Tibial artery (tissue), 4 donors: ENCODE measurements at regions not wholly inside any gene's neighbourhood (a gene's known extent, or its start where the extent isn't known, plus 50 kb on each side); places are given as distances from the start of the nearest gene placed in this dataset.

Experiments
- DNase-seq, 2 donors: peaks; one replicate each; pipeline ENCODE4 v3.0.0-alpha.2; 2019
- H3K27ac ChIP-seq, 2 donors: fragments of 200-600 bp; sonication (generic) in 1 of 2; 1 replicate in 1 of 2; 2 replicates in 1 of 2; pipeline ENCODE4 v1.5.1; 2018 to 2019; ENCODE audit warnings: mild to moderate bottlenecking in 1 of 2
- H3K27me3 ChIP-seq, 2 donors: fragments of 200-600 bp; sonication (generic) in 1 of 2; one replicate each; pipeline versions ENCODE4 v1.5.1 to v1.6.0; 2016 to 2019
- H3K36me3 ChIP-seq, 3 donors: fragments of 200-600 bp; sonication (generic) in 2 of 3; one replicate each; pipeline ENCODE4 v1.5.1; 2016 to 2019; ENCODE audit warnings: mild to moderate bottlenecking in 2 of 3
- H3K4me1 ChIP-seq, 4 donors: fragments of 200-600 bp; sonication (generic) in 2 of 4; 1 replicate in 3 of 4; 2 replicates in 1 of 4; pipeline ENCODE4 v1.5.1; 2016 to 2019
- H3K4me3 ChIP-seq, 2 donors: fragments of 200-600 bp; sonication (generic) in 1 of 2; 1 replicate in 1 of 2; 2 replicates in 1 of 2; pipeline ENCODE4 v1.5.1; 2018 to 2019; ENCODE audit warnings: mild to moderate bottlenecking in 2 of 2
- H3K9me3 ChIP-seq, 3 donors: fragments of 200-600 bp; sonication (generic) in 1 of 3; one replicate each; pipeline ENCODE4 v1.5.1; 2016 to 2019
- intact Hi-C: fragments of 100-400 bp; cut with DNase I; formaldehyde crosslinking; loops from one replicate; pipeline ENCODE4 v1.15.0; 2023; ENCODE audit warnings: low total_unique reads
- TF ChIP-seq, protein P1 (sequence below), 2 experiments: fragments of 200-600 bp in 1 of 2; fragments of 450-650 bp in 1 of 2; IDR thresholded peaks; one replicate each; pipeline ENCODE4 v1.5.1; 2017 to 2019; ENCODE audit warnings: antibody characterized with exemption in 2 of 2, mild to moderate bottlenecking in 1 of 2, moderate library complexity in 1 of 2

DNA sequence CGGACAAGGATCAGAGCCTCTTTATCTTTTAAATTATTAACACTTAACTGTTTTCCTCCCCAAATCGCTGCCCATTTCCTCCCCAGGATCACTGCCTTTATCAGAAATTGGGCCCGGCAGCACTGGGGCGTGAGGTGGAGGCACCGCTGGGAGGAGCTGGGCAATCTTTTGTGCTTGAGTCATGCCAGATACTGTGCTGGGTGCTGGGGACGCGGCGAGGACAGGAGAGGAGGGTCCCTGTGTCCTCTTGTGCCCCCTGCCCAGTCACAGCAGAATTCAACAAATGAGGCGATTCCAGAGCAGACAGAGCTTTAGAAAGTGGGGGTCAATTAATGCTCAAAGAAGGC, 347.8 kb downstream of the ZNF536 start:
- H3K27ac ChIP-seq: peak overlapping the region in 1 of 2 donors; percentile 24
- no peaks in the 10 kb centered on the region for H3K9me3 ChIP-seq
- DNase-seq: no peak
- no peaks in the 10 kb centered on the region for H3K36me3 ChIP-seq
- intact Hi-C loops: no loop called here
- peak overlapping the region; percentile 48 to 56 for H3K4me3 ChIP-seq
- no peaks in the 10 kb centered on the region for H3K27me3 ChIP-seq
- peaks cover 0 to 14% (median 7%) of the 10 kb centered on the region in 4 donors for H3K4me1 ChIP-seq
- TF ChIP-seq, protein P1, sequence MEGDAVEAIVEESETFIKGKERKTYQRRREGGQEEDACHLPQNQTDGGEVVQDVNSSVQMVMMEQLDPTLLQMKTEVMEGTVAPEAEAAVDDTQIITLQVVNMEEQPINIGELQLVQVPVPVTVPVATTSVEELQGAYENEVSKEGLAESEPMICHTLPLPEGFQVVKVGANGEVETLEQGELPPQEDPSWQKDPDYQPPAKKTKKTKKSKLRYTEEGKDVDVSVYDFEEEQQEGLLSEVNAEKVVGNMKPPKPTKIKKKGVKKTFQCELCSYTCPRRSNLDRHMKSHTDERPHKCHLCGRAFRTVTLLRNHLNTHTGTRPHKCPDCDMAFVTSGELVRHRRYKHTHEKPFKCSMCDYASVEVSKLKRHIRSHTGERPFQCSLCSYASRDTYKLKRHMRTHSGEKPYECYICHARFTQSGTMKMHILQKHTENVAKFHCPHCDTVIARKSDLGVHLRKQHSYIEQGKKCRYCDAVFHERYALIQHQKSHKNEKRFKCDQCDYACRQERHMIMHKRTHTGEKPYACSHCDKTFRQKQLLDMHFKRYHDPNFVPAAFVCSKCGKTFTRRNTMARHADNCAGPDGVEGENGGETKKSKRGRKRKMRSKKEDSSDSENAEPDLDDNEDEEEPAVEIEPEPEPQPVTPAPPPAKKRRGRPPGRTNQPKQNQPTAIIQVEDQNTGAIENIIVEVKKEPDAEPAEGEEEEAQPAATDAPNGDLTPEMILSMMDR (IDR thresholded peaks at IDR 0.05): no peak

DNA sequence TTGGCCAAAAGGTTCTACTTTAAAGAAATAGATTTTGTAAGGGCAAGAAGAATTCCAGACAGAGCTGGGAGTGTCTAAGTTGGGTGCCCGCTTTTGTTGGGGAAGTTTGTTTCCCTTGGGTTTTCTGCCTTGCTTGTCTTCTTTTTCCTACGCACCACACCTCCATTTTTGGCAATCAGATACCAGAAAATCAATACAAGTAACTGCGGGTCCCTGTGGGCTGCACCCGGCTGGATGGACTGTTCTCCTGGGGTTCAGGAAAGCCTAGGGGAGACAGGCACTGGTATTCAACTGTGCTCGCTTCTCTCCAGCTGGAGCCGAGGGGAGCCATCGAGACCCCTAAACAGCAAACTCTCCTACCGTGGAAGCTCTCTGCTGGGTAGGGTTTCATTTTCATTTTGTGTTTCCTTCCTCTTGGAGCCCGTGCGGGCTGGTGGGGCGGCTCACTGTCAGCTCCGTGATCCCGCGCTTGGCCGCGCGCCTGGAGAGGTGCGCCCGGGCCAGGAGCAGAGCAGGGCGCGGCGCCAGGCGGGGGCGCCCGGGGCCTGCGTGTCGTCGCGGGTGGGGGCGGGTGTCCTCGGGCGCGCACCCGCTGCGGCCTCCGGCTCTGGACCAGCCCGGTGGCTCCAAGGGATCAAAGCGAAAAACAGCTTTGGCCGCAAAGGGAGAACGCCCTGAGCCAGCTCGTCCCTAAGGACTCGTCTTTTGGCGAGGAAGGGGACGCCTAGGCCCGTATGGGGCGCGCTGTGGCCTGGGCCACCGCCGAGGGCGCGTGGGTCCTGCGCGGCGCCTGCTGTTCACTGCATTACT, 347.2 kb downstream of the ZNF536 start:
- Histone ChIP-seq H3K27ac (peak overlapping the region in 1 of 2 donors; percentile 24), H3K36me3 (no peaks in the 10 kb centered on the region), H3K9me3 (no peaks in the 10 kb centered on the region), H3K4me1 (peaks cover 0 to 14% (median 7%) of the 10 kb centered on the region in 4 donors), H3K27me3 (no peaks in the 10 kb centered on the region), H3K4me3 (peak overlapping the region; percentile 48 to 56)
- TF ChIP-seq, protein P1 (IDR thresholded peaks at IDR 0.05): no peak
- no peak for DNase-seq
- intact Hi-C loops: no loop called here

DNA sequence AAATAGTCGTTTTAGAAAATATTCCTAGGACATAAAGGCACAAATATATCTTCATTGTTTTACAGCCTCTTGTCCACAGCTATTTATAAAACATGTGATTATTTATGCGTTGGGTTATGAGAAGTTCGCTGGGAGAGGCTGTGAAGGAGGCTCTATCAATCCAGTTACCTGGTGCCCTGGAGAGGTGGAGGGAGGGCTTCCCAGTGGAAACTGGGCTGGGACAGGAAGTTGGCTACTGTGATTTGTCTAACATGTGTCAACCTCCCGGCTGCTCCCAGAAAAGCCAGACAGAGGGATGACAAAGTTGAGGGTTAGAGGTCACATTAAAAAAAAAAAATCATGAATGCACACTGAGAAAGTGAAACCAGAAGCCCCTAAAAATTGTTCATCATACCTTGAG, 346.5 kb downstream of the ZNF536 start:
- Histone ChIP-seq H3K27me3 (no peaks in the 10 kb centered on the region), H3K9me3 (no peaks in the 10 kb centered on the region), H3K36me3 (no peaks in the 10 kb centered on the region), H3K27ac (no peak overlapping the region), H3K4me1 (peaks cover 0 to 14% (median 7%) of the 10 kb centered on the region in 4 donors), H3K4me3 (peak overlapping the region; percentile 48 to 56)
- intact Hi-C loops: no loop called here
- TF ChIP-seq, protein P1 (IDR thresholded peaks at IDR 0.05): no peak
- DNase-seq: no peak

DNA sequence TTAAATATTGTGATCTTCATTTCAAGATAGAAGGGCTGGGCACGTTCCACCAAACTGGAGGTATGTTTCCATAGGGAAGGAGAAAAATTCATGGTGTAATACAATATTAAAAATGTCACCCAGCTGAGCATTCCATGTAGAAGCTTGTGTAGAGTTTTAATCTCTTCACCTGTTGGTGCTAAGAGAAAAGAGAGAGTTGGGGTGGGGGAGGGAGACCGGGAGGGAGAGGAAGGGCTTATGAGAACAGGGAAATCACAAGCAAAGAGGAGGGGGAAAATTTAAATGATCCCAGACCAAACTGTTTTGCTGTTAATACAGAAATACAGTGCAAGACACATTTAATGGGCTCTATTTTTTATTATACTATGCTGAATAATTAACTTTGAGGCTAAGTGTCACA, 345.8 kb downstream of the ZNF536 start:
- TF ChIP-seq, protein P1 (IDR thresholded peaks at IDR 0.05): no peak
- H3K9me3 ChIP-seq: no peaks in the 10 kb centered on the region
- H3K36me3 ChIP-seq: no peaks in the 10 kb centered on the region
- H3K4me1 ChIP-seq: peaks cover 0 to 14% (median 7%) of the 10 kb centered on the region in 4 donors
- no peak for DNase-seq
- H3K27ac ChIP-seq: no peak overlapping the region
- no peak overlapping the region for H3K4me3 ChIP-seq
- intact Hi-C loops: no loop called here
- H3K27me3 ChIP-seq: no peaks in the 10 kb centered on the region

DNA sequence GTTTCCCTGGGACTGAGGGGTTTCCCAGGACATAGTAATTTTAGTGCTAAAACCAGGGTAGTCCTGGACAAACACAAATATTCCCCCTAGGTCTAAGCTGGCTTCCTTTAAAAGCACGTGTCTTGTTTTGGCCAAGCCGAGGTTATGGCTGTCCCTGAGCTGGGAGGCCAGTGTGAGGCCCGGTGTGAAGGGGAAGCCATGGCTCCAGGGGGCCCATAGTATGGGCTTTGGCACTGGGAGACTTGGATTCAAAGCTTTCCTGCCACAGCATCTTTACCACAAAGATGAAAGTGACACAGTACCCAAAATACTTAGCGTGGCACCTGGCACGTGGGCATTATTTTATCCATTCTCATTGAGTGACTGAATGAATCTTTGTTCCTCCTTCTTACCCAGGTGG, 345.2 kb downstream of the ZNF536 start:
- intact Hi-C loops: no loop called here
- no peaks in the 10 kb centered on the region for H3K27me3 ChIP-seq
- no peak overlapping the region for H3K4me3 ChIP-seq
- H3K36me3 ChIP-seq: no peaks in the 10 kb centered on the region
- H3K9me3 ChIP-seq: no peaks in the 10 kb centered on the region
- no peak overlapping the region for H3K27ac ChIP-seq
- TF ChIP-seq, protein P1 (IDR thresholded peaks at IDR 0.05): no peak
- peaks cover 0 to 14% (median 7%) of the 10 kb centered on the region in 4 donors for H3K4me1 ChIP-seq
- DNase-seq: no peak
